Peyer's patch (tissue), 4 donors: ENCODE measurements at regions not wholly inside any gene's neighbourhood (a gene's known extent, or its start where the extent isn't known, plus 50 kb on each side); places are given as distances from the start of the nearest gene placed in this dataset.

Source experiments
- CTCF ChIP-seq, 6 experiments: fragments of 450-650 bp in 4 of 6; fragments of 200-600 bp in 2 of 6; sonication (generic) in 1 of 6; IDR thresholded peaks; one replicate each; pipeline ENCODE4 v1.5.1; 2017 to 2019; ENCODE audit warnings: antibody characterized with exemption in 6 of 6, mild to moderate bottlenecking in 3 of 6, moderate library complexity in 1 of 6
- POLR2A ChIP-seq, 2 donors: fragments of 450-650 bp; IDR thresholded peaks; one replicate each; pipeline ENCODE4 v1.5.1; 2017; ENCODE audit warnings: antibody characterized with exemption in 2 of 2, mild to moderate bottlenecking in 2 of 2, moderate library complexity in 2 of 2

- TF ChIP-seq CTCF (IDR thresholded peaks at IDR 0.05) (no peak), POLR2A (IDR thresholded peaks at IDR 0.05) (no peak)
These were observed 618.4 kb downstream of the FRK start for GRCh38 chr6:115442323-115442722.
